GM19468 (cell line): ENCODE measurements at regions not wholly inside any gene's neighbourhood (a gene's known extent, or its start where the extent isn't known, plus 50 kb on each side); places are given as distances from the start of the nearest gene placed in this dataset.
"Not testable (repeated sequence)": the region's sequence is repeated elsewhere in the genome, so short reads cannot be mapped to it uniquely, and the experiment has no call there.

ENCODE experiments used
- ATAC-seq: cut with Tn5 transposase; IDR thresholded peaks from one replicate; pipeline ENCODE4 v1.9.1; 2021; ENCODE audit warnings: mild to moderate bottlenecking, moderate library complexity, moderate number of reproducible peaks; ENCODE audit not compliant: unreplicated experiment; ENCODE audit errors: extremely low read depth

DNA sequence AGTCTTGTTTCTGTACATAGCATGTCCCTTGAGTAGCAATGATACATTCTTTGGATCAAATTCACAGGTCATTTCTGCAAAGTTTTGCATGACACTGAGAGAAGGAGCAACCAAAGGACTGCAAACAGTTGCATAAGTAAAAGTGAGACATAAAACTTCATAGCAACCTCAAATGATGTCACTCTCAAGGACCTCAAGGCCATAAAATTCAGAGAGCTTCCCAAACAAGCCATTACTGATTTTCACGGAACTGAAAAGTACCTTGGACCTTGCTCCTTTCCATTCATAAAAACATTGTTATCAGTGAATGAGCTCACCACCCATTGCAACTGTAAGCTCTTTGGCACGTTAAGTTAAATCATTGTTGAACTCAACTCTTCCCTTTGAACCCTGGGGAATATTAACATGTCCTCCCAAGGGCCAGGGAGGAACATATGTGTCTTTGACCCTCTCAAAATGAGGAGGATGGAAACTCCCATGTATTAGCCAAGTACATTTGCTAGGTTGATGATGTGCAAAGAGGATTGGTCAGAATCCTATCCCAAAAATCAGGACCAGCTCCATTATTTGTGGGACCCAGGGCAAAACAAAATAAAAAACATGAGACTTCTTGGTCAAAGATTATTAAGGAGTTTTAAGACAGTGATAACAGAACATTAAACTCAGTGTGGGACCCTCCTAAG lies 275.0 kb upstream of the DYNLRB2 start:
- no peak for ATAC-seq

DNA sequence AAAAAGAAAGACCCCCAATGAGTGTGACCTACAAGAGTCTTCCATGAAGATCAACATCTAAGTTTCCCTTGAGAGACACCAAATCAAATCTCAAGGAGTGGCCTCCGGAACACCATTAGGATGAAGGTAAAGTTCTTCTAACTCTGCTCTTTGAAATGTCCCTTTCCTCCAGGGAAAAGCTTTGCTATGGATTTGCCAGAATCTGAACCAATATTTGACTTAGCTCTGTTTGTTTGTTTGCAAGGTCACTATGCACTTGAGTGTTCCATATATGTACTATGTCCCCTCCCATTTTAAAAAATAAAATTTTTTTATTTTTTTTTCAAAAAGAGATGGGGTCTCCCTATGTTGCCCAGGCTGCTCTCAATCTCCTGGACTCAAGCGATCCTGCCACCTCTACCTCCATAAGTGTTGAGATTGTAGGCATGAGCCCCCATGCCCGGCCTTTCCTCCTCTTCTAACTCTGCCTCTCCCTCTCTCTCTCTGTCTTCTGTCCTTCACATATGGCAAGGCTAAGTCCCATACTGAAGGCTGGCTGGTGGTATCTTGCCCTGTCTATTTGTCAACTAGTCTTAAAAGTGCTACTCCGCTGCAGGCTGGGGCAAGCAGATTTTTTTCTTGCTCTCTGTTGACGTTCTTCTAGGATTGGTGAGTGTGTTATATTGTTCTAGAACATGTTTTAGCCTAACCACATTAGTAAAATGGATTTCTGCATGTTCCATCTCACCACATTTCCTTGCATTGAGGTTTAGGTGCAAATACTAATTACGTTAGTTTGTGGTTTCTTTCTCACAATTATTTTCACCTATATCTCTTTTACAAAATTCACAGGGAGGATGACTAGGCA lies 276.7 kb upstream of the DYNLRB2 start:
- ATAC-seq, result no peak

DNA sequence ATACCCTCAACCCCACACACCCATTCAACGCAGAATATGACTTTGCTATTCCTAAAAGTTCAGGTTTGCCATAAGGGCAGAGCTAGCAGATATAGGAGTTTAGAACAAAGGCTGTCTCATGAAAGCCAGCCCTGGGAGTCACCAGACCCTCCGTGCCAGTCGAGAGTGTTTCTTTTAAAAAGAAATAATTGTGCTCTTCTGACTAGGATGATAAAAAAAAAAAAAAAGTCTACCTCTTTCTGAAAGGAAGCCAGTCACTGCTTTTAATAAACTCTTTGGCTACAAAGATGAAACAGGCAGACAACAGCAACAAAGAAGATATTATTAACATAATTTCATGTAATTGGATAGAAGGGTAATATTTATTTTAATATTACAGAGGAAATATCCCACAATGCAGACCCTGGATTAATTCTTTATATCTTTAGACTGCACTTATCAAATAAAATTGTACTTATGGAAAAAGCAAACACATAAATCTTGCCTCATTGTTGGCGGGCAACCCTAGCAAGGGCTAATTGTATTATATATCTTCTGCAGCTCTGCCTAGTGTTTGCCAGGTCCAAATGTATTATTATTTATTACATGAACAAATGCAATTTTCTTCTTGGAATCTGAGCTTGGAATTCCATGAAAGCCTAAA lies 277.5 kb upstream of the DYNLRB2 start:
- ATAC-seq, result no peak

DNA sequence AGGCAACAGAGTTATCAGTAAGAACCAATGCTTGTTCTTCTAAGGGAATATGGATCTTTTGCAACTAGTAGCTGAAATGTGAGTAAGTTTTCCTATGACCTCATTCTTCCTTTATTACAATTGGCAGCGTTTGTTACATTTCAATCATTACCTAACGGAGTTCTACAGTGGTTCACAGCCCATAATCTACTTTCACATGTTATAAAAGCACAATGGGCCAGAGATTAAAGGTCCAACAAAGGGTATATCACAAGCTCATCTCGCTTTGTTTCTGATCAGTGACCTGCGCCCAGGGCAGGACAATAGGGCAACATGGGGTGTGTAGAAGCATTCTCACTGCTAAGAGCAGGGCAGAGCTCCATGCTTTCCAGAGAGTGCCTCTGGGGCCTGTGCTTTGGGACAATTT lies 279.9 kb upstream of the DYNLRB2 start:
- ATAC-seq, result no peak

DNA sequence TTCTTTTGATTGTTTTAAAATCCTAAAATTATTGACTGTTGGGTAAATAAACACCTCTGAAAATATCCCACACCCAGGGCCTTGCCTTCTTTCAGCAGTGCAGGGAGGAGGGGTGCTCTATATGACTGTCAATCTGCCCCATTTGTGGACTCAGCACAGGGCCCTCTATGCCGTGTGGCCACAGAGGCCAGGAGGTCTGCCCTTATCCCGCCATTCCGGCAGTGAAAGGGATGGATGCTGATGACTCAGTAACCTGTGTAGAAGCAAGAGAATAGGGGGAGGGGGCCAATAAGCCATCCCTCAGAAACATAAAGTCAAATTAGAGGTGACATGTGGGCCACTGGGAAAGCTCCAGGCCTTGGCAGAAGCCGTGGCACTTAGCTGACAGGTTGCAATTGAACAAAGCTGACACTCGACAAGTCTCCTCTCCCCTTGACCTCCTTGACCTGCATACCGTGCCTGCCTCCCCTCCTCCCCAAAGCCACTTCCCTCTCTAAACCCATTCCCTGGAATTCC lies 281.4 kb upstream of the DYNLRB2 start:
- ATAC-seq, result no peak

DNA sequence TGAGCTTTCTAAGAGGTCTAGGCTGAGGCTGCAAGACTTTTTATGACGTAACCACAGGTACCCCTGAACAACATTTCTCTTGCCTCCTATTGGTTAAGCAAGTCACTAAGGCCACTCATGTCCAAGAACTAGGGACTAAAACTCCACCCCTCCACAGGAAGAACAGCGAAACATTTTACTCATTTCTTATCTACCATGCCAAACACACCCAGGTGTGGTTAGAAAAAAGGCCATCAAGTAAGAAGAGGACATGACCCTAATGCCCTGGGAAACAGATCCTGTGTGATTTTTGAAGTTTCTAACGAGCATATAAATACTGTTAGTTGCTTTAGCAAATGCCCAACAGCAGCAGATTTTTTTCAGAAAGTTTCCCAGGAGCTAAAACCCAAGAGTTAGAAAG lies 282.4 kb upstream of the DYNLRB2 start:
- no peak for ATAC-seq

DNA sequence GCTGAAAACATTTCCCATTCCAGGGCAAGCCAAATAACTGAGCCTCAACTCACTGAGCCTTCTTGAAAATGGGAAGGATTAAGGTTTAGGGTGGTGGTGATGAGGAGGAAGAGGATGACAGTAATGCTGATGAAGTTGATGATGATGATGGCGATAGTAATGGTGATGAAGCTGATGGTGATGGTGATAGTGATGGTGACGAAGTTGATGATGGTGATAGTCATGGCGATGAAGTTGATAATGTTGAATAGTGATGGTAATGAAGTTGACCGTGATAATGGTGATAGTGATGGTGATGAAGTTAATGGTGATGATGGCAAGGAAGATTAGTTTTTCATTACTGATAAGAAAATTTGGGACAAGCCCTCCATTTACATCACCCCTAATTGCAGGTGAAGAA lies 285.8 kb upstream of the DYNLRB2 start:
- no peak for ATAC-seq

DNA sequence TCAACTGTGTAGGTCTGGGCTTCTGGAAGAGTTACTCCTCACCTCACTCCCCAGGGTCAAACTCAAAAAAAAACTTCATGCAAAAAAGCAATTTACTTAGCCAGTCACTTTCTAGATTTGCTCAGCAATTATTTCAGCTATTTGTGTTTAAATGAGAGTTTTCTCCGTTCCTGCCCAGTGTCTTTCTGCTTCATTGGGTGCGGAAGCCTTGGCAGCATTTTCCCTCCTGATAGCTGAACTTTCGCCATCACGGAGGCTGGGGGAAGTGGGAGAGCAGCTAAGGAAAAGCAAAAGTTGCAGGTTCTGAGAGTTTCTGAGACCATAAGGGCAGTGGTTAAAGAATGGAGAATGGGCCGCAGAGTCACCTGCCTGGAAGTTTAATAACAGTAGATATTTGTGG lies 287.1 kb upstream of the DYNLRB2 start:
- no peak for ATAC-seq

DNA sequence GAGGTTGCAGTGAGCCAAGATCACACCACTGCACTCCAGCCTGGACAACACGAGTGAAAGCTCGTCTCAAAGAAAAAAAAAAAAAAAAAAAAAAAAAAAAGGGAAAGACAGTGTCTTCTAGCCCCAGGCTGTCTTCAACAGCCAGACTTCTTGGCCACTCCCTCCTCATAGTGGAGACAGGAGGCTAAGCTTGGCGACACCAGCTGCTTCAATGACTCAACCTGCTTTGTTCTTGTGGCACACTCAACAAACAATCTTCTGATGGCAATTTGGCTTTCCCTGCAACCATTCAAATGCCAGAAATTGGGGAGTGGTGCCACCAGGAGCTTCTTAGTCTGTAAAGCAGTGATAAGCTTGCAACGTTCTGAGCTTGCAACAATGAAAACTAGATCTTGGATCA lies 290.4 kb upstream of the DYNLRB2 start:
- ATAC-seq, result no peak

DNA sequence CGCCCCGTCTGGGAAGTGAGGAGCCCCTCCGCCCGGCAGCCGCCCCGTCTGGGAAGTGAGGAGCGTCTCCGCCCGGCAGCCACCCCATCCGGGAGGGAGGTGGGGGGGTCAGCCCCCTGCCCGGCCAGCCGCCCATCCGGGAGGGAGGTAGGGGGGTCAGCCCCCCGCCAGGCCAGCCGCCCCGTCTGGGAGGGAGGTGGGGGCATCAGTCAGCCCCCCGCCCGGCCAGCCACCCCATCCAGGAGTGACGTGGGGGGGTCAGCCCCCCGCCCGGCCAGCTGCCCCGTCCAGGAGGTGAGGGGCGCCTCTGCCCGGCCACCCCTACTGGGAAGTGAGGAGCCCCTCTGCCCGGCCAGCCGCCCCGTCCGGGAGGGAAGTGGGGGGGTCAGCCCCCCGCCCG lies 297.5 kb upstream of the DYNLRB2 start:
- not testable (repeated sequence) for ATAC-seq

DNA sequence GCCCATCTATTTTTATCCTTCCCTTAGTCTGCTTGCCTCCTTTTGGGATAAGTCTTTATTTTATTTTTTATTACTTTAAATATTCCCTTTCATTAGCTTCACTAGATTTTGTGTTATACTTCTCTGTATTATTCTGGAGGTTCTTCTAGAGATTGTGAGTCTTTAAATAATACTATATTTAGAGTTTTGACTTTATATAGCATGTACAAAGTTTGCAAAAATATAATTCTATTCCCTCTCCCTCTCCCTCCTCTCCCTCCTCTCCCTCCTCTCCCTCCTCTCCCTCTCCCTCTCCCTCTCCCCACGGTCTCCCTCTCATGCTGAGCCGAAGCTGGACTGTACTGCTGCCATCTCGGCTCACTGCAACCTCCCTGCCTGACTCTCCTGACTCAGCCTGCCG lies 298.5 kb upstream of the DYNLRB2 start:
- not testable (repeated sequence) for ATAC-seq

DNA sequence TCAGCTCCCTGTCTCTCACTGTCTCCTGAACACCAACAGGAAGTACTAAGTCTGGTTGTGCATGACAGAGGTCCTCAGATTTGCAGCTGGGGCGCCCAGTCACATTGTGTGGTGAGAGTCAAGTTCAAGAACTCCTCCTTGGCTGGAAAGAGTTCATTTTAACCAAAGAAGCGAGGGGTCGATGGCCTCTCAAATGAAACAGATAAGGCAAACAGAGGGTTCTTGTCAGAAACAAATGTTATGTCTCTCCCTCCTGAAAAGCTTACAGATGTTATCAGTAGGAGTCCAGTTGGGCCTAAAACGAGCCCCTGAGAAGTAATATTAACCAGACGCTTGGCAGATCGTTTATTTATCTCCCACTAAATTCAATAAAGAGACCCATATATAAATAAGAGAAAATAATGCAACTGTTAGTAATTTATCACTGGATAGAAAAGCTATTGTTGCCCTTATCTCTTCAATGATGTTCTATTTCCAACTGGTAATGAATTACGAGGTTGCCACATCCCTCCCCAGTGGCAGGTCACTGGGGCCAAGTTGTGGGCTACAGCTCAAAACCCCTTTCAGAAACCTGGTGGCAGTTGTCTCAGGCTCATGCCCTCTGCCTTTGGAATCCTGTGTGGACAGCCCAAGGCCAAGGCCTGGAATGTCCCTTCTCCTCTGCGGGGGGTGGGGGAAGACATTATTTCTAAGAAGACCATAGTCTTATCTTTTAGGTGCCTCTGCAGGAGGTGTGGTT lies 307.5 kb upstream of the DYNLRB2 start:
- no peak for ATAC-seq

DNA sequence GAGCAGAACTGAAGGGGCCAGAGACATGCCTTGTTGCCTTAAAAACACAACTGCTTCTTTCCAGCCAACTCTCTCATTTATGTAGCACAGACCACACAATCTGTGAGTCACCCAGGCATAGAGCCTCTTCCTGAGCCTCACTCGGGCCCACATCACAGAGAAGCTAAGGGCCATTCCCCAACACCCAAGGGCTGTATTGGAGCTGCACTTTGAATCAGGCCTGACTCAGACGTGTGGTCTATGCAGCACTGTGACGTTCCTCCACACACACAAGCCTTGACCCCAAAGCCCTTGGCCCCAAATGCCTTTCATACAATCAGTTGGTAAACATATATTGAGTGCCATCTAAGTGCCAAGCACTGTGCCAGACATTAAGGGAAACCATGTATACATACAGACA lies 308.9 kb upstream of the DYNLRB2 start:
- ATAC-seq, result no peak

DNA sequence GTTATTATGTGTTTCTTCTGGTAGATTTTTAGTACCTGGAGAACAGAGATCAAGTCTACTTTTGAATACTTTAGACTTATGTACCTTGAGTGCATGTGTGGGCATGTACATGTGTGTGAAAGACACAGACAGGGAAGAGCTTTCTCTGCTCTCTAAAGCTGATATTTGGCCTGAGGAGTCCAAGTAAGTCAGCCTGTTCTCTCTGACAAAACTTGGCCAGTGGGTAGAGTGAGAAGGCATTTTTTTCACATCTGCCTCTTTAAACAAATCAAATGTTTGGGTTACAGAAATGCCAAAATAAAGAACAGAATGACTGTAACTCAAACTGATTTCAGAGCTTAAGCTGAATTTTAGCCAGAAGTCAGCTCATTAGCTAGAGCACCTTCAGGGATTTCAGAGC lies 309.7 kb upstream of the DYNLRB2 start:
- no peak for ATAC-seq

DNA sequence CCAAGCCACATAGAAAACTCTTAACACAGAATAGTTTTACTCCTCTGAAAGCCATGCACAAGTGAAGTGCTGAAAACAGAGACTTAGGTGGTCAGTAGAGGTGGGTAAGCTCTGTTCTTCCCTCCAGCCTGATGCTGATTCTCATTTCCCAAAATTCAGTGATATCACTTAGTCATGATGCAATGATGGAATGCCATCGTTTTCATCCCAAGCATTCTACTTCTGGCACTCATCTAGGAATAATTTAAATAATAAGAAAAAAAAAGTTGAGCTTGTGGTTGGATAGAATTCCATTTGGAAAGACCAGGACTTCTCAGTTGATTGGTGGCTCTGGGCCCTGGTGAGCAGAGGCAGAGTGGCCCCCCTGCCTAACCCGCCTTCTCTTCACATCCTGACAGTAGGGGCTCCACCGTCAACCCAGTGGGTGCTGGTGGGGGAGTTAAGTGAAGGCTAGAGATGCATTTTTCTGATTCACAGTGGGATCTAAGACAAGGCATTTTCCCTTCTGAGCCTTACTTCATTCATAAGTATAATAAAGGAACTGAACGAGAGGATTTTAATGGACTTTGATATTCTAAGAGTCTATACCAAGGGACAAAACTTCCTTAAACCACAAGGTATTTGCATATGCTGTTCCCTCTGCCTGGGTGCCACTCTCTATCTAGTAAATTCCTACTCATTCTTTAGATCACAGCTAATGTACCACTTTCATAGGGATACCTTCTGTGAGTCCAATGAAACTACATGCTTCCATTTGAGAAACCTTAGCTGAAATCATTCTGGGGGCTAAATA lies 310.3 kb upstream of the DYNLRB2 start:
- no peak for ATAC-seq

DNA sequence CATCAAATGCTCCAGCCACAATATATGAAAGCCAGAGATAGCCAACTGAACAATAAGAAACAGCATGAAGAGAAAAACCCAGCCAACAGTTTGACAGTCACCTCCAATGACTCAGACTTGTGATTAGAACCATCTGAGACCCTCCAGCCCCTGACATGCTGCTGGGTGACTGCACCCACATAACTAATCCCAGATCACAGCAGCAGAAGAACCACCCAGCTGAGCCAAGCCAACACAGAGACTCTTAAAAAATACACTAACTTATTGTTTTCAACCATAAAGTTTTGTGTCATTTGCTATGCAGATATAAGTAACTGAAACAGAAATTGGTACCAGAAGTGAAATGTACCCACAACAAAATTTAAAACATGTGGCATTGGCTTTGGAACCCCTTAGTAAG lies 314.3 kb upstream of the DYNLRB2 start:
- no peak for ATAC-seq

DNA sequence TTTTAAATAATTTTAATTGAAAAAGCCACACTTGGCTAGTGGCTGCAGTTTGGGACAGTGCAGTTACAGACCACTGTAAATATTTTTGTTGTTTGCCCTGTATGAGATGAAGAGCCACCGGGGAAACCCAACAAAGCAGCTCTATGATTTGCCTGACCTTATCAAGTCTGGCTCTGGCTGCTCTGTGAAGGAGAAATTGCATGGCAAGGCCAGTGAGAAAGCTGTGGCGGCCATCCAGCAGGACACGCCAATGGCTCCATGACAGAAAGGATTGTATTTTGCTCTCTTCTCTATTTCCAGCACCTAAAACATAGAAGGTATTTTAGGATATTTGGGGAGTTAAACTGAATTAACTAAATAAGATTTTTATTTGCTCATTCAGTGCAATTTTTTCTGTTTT lies 330.0 kb upstream of the DYNLRB2 start:
- no peak for ATAC-seq

DNA sequence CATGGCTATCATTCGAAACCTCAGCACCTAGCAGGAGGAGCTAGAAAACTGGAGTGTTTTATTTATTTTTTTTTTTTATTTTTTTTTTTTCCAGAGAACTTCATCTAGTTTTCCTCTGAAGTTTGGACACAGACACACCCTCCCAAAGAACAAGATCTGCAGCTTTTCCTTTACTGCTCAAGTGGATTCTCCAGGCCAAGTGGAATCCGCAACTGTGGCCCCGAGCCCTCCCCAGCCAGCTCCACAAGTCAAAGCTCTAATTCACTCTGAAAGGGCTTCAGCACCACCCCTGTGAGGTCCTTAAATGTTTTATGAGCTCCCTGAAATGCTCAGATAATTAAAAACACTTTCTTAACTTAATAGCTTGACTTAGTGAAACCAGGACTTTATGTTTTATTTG lies 332.1 kb upstream of the DYNLRB2 start:
- no peak for ATAC-seq

DNA sequence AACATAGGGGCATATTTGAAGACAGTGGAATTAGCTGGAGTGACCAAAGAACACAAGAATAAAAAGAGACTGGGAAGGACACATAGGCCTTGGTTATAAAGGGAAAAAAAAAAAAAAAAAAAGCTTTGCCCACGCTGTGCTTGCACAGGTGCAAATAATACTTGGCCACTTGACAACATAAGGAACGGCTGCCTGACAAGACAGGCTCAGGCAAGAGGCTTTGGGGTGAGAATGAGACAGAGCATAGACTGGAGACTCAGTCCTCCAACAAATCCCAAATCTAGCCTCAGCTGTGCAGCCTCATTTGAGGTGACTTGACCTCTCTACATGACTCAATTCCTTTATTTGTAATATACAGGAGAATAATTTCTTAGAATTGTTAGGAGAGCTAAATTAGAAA lies 332.8 kb upstream of the DYNLRB2 start:
- ATAC-seq, result no peak

DNA sequence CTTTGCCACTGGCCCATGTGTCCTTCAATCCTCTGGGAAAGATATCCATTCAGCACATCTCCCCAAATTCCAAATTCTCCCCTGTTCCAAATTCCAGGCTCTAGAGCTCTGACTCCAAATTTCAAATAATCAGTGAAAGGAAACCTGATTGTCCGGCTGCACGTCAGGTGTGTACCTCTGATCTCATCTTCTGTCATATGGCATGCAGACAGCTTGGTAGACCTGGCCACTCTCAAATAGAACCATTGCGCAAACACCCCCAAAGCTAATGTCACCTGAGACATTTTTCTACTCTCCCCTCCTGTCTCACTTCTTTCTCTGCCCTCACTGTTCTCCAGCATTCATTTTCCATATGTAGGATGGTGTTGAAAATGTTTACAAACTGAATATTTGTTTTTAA lies 337.0 kb upstream of the DYNLRB2 start:
- ATAC-seq, result no peak
